NOMO-1 treated with DMSO at 0.1 percent for 48 hours (cell line): ENCODE measurements at regions not wholly inside any gene's neighbourhood (a gene's known extent, or its start where the extent isn't known, plus 50 kb on each side); places are given as distances from the start of the nearest gene placed in this dataset.
A peak's percentile ranks its signal among the peaks of the same experiment; 100 is the strongest.

Experiments
- DNase-seq: peaks from one replicate; lab custom pipeline; 2025; ENCODE audit not compliant: unreplicated experiment; lab: John Stamatoyannopoulos, UW

- no peak for DNase-seq
Measured at GRCh38 chr22:27297125-27297524, 504.4 kb downstream of the MN1 start.

GRCh38 chr22:27298332-27298731, 503.2 kb downstream of the MN1 start:
- DNase-seq: no peak

GRCh38 chr22:27298742-27299141, 502.8 kb downstream of the MN1 start:
- DNase-seq: no peak

- DNase-seq: no peak
Measured at GRCh38 chr22:27299181-27300085, 502.1 kb downstream of the MN1 start.

- no peak for DNase-seq
Measured at GRCh38 chr22:27300536-27301285, 500.8 kb downstream of the MN1 start.

- no peak for DNase-seq
Measured at GRCh38 chr22:27302501-27302900, 499.1 kb downstream of the MN1 start.

GRCh38 chr22:27303718-27304117, 497.8 kb downstream of the MN1 start:
- DNase-seq: no peak

GRCh38 chr22:27306771-27307170, 494.8 kb downstream of the MN1 start:
- DNase-seq: no peak

- no peak for DNase-seq
Measured at GRCh38 chr22:27307545-27308247, 493.9 kb downstream of the MN1 start.

GRCh38 chr22:27308513-27308912, 493.0 kb downstream of the MN1 start:
- no peak for DNase-seq

- no peak for DNase-seq
Measured at GRCh38 chr22:27309697-27310096, 491.9 kb downstream of the MN1 start.

- DNase-seq: no peak
Measured at GRCh38 chr22:27310966-27311697, 490.4 kb downstream of the MN1 start.

GRCh38 chr22:27311698-27312550, 489.6 kb downstream of the MN1 start:
- no peak for DNase-seq

GRCh38 chr22:27312565-27312964, 489.0 kb downstream of the MN1 start:
- no peak for DNase-seq

GRCh38 chr22:27312966-27313855, 488.3 kb downstream of the MN1 start:
- no peak for DNase-seq

GRCh38 chr22:27314276-27314807, 487.2 kb downstream of the MN1 start:
- no peak for DNase-seq

- DNase-seq: no peak
Measured at GRCh38 chr22:27315833-27316232, 485.7 kb downstream of the MN1 start.

- peak; percentile 25 for DNase-seq
Measured at GRCh38 chr22:27317096-27317495, 484.5 kb downstream of the MN1 start.

GRCh38 chr22:27317971-27318428, 483.6 kb downstream of the MN1 start:
- DNase-seq: peak; percentile 76
